ENCODE measurements at regions not wholly inside any gene's neighbourhood (a gene's known extent, or its start where the extent isn't known, plus 50 kb on each side); places are given as distances from the start of the nearest gene placed in this dataset.
"Not testable (repeated sequence)": the region's sequence is repeated elsewhere in the genome, so short reads cannot be mapped to it uniquely, and the experiment has no call there.

- no peak for DNase-seq (ENCODE audit: low read depth)
- TF ChIP-seq CTCF (IDR thresholded peaks at IDR 0.05; ENCODE audit: insufficient read depth, low read depth, low read length, missing control alignments) = no peak
Observed at GRCh38 chr1:99374109-99374508, 109.8 kb downstream of the PLPPR4 start.

GRCh38 chr1:99374693-99375092 lies 110.4 kb downstream of the PLPPR4 start:
- not testable (repeated sequence) for DNase-seq (ENCODE audit: low read depth); H3K4me3 ChIP-seq (ENCODE audit: low read depth, low read length)

More at GRCh38 chr1:99374109-99374508, 109.8 kb downstream of the PLPPR4 start:
- no peak overlapping the region for H3K4me3 ChIP-seq (ENCODE audit: low read depth, low read length)

GRCh38 chr1:99384021-99384420 lies 119.7 kb downstream of the PLPPR4 start:
- no peak overlapping the region for H3K4me3 ChIP-seq (ENCODE audit: low read depth, low read length)
- TF ChIP-seq CTCF (IDR thresholded peaks at IDR 0.05; ENCODE audit: insufficient read depth, low read depth, low read length, missing control alignments) = no peak
- no peak for DNase-seq (ENCODE audit: low read depth)

- no peak overlapping the region for H3K4me3 ChIP-seq (ENCODE audit: low read depth, low read length)
- no peak for TF ChIP-seq CTCF (IDR thresholded peaks at IDR 0.05; ENCODE audit: insufficient read depth, low read depth, low read length, missing control alignments)
- DNase-seq (ENCODE audit: low read depth) = no peak
Observed at GRCh38 chr1:99385852-99386251, 121.6 kb downstream of the PLPPR4 start.

GRCh38 chr1:99396389-99396788 lies 132.1 kb downstream of the PLPPR4 start:
- no peak for TF ChIP-seq CTCF (IDR thresholded peaks at IDR 0.05; ENCODE audit: insufficient read depth, low read depth, low read length, missing control alignments)
- no peak overlapping the region for H3K4me3 ChIP-seq (ENCODE audit: low read depth, low read length)
- DNase-seq (ENCODE audit: low read depth) = no peak

- no peak overlapping the region for H3K4me3 ChIP-seq (ENCODE audit: low read depth, low read length)
- no peak for DNase-seq (ENCODE audit: low read depth)
- TF ChIP-seq CTCF (IDR thresholded peaks at IDR 0.05; ENCODE audit: insufficient read depth, low read depth, low read length, missing control alignments) = no peak
Observed at GRCh38 chr1:99397029-99397428, 132.7 kb downstream of the PLPPR4 start.

GRCh38 chr1:99397863-99398262 lies 133.6 kb downstream of the PLPPR4 start:
- no peak for TF ChIP-seq CTCF (IDR thresholded peaks at IDR 0.05; ENCODE audit: insufficient read depth, low read depth, low read length, missing control alignments)
- DNase-seq (ENCODE audit: low read depth) = no peak
- H3K4me3 ChIP-seq (ENCODE audit: low read depth, low read length) = no peak overlapping the region

- H3K4me3 ChIP-seq (ENCODE audit: low read depth, low read length); DNase-seq (ENCODE audit: low read depth): not testable (repeated sequence)
Observed at GRCh38 chr1:99401556-99401955, 137.3 kb downstream of the PLPPR4 start.

GRCh38 chr1:99404399-99404798 lies 140.1 kb downstream of the PLPPR4 start:
- H3K4me3 ChIP-seq (ENCODE audit: low read depth, low read length); DNase-seq (ENCODE audit: low read depth): not testable (repeated sequence)

- H3K4me3 ChIP-seq (ENCODE audit: low read depth, low read length); DNase-seq (ENCODE audit: low read depth): not testable (repeated sequence)
Observed at GRCh38 chr1:99405325-99405724, 141.0 kb downstream of the PLPPR4 start.
